Stimulated activated CD4-positive, alpha-beta T cell treated with anti-CD3 and anti-CD28 coated beads, Interleukin-15, amount 100 ng/mL, for 48 hours (primary cell): ENCODE measurements at regions not wholly inside any gene's neighbourhood (a gene's known extent, or its start where the extent isn't known, plus 50 kb on each side); places are given as distances from the start of the nearest gene placed in this dataset.
"Not testable (repeated sequence)": the region's sequence is repeated elsewhere in the genome, so short reads cannot be mapped to it uniquely, and the experiment has no call there.

Experiments used
- DNase-seq, 2 donors: peaks; one replicate each; pipeline ENCODE4 v3.0.0-alpha.2; 2020; ENCODE audit warnings: low read depth in 2 of 2

- no peak for DNase-seq
These were observed 180.2 kb upstream of the SOX6 start for GRCh38 chr11:16536513-16536912.

GRCh38 chr11:16528639-16529038, 172.3 kb upstream of the SOX6 start:
- DNase-seq = no peak

- no peak for DNase-seq
These were observed 171.3 kb upstream of the SOX6 start for GRCh38 chr11:16527525-16528246.

- DNase-seq = no peak
These were observed 170.6 kb upstream of the SOX6 start for GRCh38 chr11:16526947-16527346.

- not testable (repeated sequence) for DNase-seq
These were observed 164.4 kb upstream of the SOX6 start for GRCh38 chr11:16520713-16521112.

- no peak for DNase-seq
These were observed 156.5 kb upstream of the SOX6 start for GRCh38 chr11:16512899-16513241.

GRCh38 chr11:16512198-16512898, 156.0 kb upstream of the SOX6 start:
- no peak for DNase-seq

- DNase-seq = no peak
These were observed 155.1 kb upstream of the SOX6 start for GRCh38 chr11:16511116-16512114.

GRCh38 chr11:16505481-16505880, 149.1 kb upstream of the SOX6 start:
- no peak for DNase-seq

GRCh38 chr11:16503891-16504290, 147.5 kb upstream of the SOX6 start:
- not testable (repeated sequence) for DNase-seq

- no peak for DNase-seq
These were observed 138.8 kb upstream of the SOX6 start for GRCh38 chr11:16494918-16495691.

GRCh38 chr11:16484434-16484833, 128.1 kb upstream of the SOX6 start:
- DNase-seq = no peak

- DNase-seq = no peak
These were observed 118.3 kb upstream of the SOX6 start for GRCh38 chr11:16474659-16475058.

GRCh38 chr11:16469968-16470367, 113.6 kb upstream of the SOX6 start:
- DNase-seq = no peak

GRCh38 chr11:16468735-16469453, 112.5 kb upstream of the SOX6 start:
- DNase-seq = no peak

- no peak for DNase-seq
These were observed 104.2 kb upstream of the SOX6 start for GRCh38 chr11:16460508-16460907.

GRCh38 chr11:16456366-16456765, 100.0 kb upstream of the SOX6 start:
- DNase-seq = no peak

- no peak for DNase-seq
These were observed 98.0 kb upstream of the SOX6 start for GRCh38 chr11:16454289-16454863.

GRCh38 chr11:16448123-16448717, 91.9 kb upstream of the SOX6 start:
- DNase-seq = no peak

- no peak for DNase-seq
These were observed 85.1 kb upstream of the SOX6 start for GRCh38 chr11:16441461-16441860.
